Vagina (tissue), 2 donors: ENCODE measurements at regions not wholly inside any gene's neighbourhood (a gene's known extent, or its start where the extent isn't known, plus 50 kb on each side); places are given as distances from the start of the nearest gene placed in this dataset.

Source experiments
- POLR2A ChIP-seq, 2 donors: fragments of 450-650 bp; IDR thresholded peaks; one replicate each; pipeline ENCODE4 v1.6.1; 2017; ENCODE audit warnings: antibody characterized with exemption in 2 of 2, mild to moderate bottlenecking in 2 of 2, moderate library complexity in 2 of 2
- POLR2AphosphoS5 ChIP-seq, 2 donors: sonication (generic); formaldehyde crosslinking; IDR thresholded peaks; one replicate each; pipeline ENCODE4 v1.9.0; 2017; ENCODE audit warnings: antibody characterized with exemption in 2 of 2, mild to moderate bottlenecking in 2 of 2, low read depth in 1 of 2; ENCODE audit not compliant: insufficient read depth in 1 of 2
- TF ChIP-seq, protein P1 (sequence below), 3 experiments: fragments of 450-650 bp in 2 of 3; fragments of 200-600 bp in 1 of 3; sonication (generic) in 1 of 3; IDR thresholded peaks; one replicate each; pipeline ENCODE4 v1.5.1; 2017 to 2019; ENCODE audit warnings: antibody characterized with exemption in 3 of 3, mild to moderate bottlenecking in 2 of 3, moderate library complexity in 2 of 3

DNA sequence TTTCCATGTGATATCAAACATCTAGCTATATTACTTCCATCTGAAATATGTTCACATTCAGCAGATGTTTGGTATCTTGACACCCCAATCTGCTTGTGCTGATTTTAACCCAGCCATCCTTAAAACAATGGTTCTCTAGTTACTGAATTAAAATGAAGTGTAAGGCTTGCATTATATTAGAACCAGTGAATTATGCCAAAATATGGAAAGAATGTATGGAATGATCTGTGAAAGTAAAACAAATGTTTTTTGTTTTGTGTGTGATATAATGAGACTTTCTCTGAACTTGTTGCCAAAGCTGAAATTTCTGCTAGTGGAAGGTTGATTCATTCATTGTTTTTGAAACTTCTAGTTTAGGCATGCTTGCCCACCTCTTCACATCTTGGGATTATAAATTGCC lies 317.1 kb downstream of the MEX3B start:
- TF ChIP-seq POLR2A (IDR thresholded peaks at IDR 0.05) (no peak), POLR2AphosphoS5 (IDR thresholded peaks at IDR 0.05; ENCODE audit: insufficient read depth in 1 of 2, low read depth in 1 of 2) (no peak)
- TF ChIP-seq, protein P1, sequence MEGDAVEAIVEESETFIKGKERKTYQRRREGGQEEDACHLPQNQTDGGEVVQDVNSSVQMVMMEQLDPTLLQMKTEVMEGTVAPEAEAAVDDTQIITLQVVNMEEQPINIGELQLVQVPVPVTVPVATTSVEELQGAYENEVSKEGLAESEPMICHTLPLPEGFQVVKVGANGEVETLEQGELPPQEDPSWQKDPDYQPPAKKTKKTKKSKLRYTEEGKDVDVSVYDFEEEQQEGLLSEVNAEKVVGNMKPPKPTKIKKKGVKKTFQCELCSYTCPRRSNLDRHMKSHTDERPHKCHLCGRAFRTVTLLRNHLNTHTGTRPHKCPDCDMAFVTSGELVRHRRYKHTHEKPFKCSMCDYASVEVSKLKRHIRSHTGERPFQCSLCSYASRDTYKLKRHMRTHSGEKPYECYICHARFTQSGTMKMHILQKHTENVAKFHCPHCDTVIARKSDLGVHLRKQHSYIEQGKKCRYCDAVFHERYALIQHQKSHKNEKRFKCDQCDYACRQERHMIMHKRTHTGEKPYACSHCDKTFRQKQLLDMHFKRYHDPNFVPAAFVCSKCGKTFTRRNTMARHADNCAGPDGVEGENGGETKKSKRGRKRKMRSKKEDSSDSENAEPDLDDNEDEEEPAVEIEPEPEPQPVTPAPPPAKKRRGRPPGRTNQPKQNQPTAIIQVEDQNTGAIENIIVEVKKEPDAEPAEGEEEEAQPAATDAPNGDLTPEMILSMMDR (IDR thresholded peaks at IDR 0.05) = no peak
